ENCODE measurements at regions not wholly inside any gene's neighbourhood (a gene's known extent, or its start where the extent isn't known, plus 50 kb on each side); places are given as distances from the start of the nearest gene placed in this dataset.
A peak's percentile ranks its signal among the peaks of the same experiment; 100 is the strongest.

GRCh38 chr3:161673866-161674265, 177.3 kb downstream of the OTOL1 start:
- Histone ChIP-seq H3K4me1 (ENCODE audit: insufficient read depth, low read length) (peaks cover 4% of the 10 kb centered on the region; the same call in 1 of the 2 replicates), H3K9me3 (ENCODE audit: control insufficient read depth, low read depth, low read length) (no peaks in the 10 kb centered on the region), H2BK20ac (ENCODE audit: low read depth, low read length, poor library complexity, severe bottlenecking) (no peak overlapping the region), H3K23ac (ENCODE audit: insufficient read length, low read depth, low read length) (no peak overlapping the region), H3K27me3 (ENCODE audit: insufficient read depth, low read length) (no peaks in the 10 kb centered on the region), H3K9ac (ENCODE audit: extremely low read depth, insufficient read length, low read length) (no peak overlapping the region), H2BK5ac (ENCODE audit: insufficient read length, low read length) (no peak overlapping the region), H3K4ac (ENCODE audit: low read depth, low read length) (no peak overlapping the region), H3K23me2 (ENCODE audit: insufficient read length, low read depth, low read length, poor library complexity, severe bottlenecking) (no peaks in the 10 kb centered on the region), H2BK12ac (ENCODE audit: insufficient read length, low read depth, low read length) (no peak overlapping the region), H3K79me2 (ENCODE audit: insufficient read depth, low read length) (no peaks in the 10 kb centered on the region), H4K5ac (ENCODE audit: insufficient read length, low read depth, low read length) (no peak overlapping the region), H3K79me1 (ENCODE audit: insufficient read depth, low read depth, low read length, poor library complexity, severe bottlenecking) (no peaks in the 10 kb centered on the region), H2AFZ (ENCODE audit: low read length) (no peak overlapping the region), H3K56ac (ENCODE audit: insufficient read length, low read depth, low read length) (no peak overlapping the region), H3T11ph (ENCODE audit: low read length) (no peak overlapping the region), H4K20me1 (ENCODE audit: control insufficient read depth, insufficient read depth, insufficient read length) (no peaks in the 10 kb centered on the region), H2BK120ac (ENCODE audit: low read depth, low read length, poor library complexity, severe bottlenecking) (no peak overlapping the region), H3K18ac (ENCODE audit: insufficient read length, low read depth, low read length) (no peak overlapping the region), H3K14ac (ENCODE audit: insufficient read depth, low read length) (no peak overlapping the region), H4K91ac (ENCODE audit: insufficient read length, low read depth, low read length) (no peak overlapping the region), H2AK5ac (ENCODE audit: insufficient read length, low read length) (no peak overlapping the region), H4K8ac (replicated peaks; ENCODE audit: insufficient read length, low read depth, low read length) (no peak overlapping the region), H3K4me2 (ENCODE audit: insufficient read depth, insufficient read length, low read length) (no peak overlapping the region), H3K27ac (ENCODE audit: insufficient read length, low read depth, low read length) (no peak overlapping the region), H2BK15ac (ENCODE audit: low read depth, low read length) (no peak overlapping the region)
- H3K27ac Mint-ChIP-seq, result peak overlapping the region in 2 of 3 experiments; percentile 85 to 95; a peak in 5 of 7 replicates
- peaks cover 17 to 25% (median 20%) of the 10 kb centered on the region in 3 experiments for H3K36me3 Mint-ChIP-seq (ENCODE audit: insufficient read depth in 1 of 3, low read depth in 3 of 3)
- DNase-seq, result no peak
- no peak for TF ChIP-seq CTCF (conservative IDR thresholded peaks at IDR 0.05)
- H3K27me3 Mint-ChIP-seq (ENCODE audit: low read depth), result no peaks in the 10 kb centered on the region
- no peak overlapping the region for H3K4me3 Mint-ChIP-seq
- WGBS (ENCODE audit: extremely low coverage, insufficient read length, low lambda C conversion rate), result no CpG with 5 or more reads among the region's 1 CpG
- H3K9me3 Mint-ChIP-seq, result peaks cover 16 to 19% of the 10 kb centered on the region in 2 experiments
- H3K4me1 Mint-ChIP-seq, result peaks cover 30 to 31% of the 10 kb centered on the region in 2 experiments

Data from H9 (cell line).